Activated CD8-positive, alpha-beta memory T cell treated with anti-CD3 and anti-CD28 coated beads for 48 hours (primary cell): ENCODE measurements at regions not wholly inside any gene's neighbourhood (a gene's known extent, or its start where the extent isn't known, plus 50 kb on each side); places are given as distances from the start of the nearest gene placed in this dataset.

ENCODE experiments used
- DNase-seq, 3 experiments: peaks; one replicate each; pipeline ENCODE4 v3.0.0-alpha.2; 2020; ENCODE audit warnings: low read depth in 2 of 3, low spot score in 2 of 3

DNA sequence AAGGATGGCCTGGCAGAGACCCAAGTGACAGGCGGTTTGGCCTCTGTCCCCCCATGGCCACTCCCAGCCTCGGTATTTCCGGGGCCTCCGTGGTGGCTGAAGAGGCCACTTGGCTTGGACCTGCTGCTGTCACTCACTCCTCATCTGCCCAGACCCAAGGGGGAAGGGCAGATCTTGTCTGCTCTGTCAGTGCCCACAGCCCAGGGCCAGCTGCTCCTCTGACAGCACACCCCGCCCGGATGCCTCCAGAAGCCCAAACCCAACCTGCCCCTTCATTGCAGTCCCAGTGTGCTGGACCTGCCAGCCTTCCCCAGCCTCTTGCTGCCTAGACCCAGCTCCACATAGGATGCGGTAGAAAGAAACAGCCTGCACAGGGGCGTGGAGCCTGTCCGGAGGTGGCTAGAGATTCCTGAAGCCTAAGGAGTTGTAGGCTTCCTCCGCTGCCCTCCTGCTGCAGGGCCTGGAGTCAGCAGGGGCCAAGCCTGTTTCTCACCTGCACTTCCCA is 52.0 kb downstream of the MAGEF1 start:
- no peak for DNase-seq

DNA sequence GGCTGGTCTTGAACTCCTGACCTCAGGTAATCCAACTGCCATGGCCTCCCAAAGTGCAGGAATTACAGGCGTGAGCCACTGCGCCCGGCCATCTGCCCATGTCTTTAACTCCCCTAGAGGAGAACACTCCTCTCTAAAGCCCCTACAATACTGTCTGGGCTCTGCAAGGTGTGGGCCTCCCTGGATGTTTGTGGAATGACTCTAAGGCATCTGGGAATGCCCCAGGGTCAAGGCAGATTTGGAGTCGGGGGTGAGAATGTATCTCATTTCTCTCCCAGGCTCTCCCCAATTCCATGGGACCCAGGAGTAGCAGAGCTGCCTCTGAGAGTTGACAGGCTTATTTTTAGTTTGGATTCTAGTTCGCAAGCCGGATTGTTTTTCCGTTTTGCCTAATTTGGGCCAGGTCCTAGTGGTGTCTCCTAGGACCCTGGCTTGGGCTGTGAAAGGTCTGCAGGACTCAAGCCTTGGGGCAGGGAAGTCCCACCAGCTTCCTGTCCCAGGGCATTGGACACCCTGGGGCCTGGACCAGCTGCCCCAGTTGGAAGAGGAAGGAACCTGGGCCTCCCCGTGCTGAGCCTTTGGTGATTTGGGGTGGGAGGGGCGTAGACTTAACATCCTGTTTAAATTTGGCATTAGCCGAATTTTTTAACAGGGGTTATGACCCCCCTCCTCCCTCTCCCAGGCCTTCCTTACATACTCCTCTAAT is 53.5 kb downstream of the MAGEF1 start:
- no peak for DNase-seq

GRCh38 chr3:184656829-184657681 is 54.8 kb downstream of the MAGEF1 start:
- no peak for DNase-seq

DNA sequence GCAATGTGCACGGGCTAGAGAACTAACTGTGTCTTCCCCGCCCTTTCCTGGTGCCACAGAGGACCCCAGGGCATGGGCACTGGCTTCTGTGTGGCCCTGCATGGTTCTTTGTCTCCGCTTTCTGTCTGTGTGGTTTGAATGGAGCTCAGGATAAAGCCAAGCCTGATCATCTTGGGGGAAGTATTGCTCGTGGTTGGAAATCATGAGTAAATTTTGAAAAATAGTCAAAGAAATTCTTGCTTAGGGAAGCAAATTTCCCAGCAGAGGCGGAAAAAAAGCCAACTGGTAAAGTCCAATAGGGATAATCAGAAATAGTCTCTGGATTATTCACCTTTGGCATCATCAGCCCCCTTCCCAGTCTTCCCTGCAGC is 55.4 kb downstream of the MAGEF1 start:
- DNase-seq: no peak

DNA sequence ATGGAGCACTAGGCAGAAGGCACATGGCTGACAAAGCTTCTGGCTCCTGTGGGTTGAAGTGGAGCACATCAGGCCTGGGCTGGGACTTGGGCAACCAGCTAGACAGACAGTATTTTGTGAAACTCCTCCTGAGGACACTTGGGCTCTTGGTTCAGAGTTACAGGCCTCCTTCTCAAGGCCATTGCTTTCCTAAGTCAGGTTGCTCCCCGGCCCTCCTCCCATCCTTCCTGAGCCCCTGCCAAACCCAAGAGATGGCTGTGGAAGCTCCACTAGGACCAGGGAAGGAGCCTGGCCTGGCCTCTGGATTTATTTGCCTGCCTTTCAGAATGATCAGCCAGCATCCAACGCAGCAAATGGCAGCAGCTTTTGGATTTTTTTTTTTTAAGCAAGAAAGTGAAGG is 56.3 kb downstream of the MAGEF1 start:
- DNase-seq: no peak

- DNase-seq: no peak
These were observed 57.5 kb downstream of the MAGEF1 start for GRCh38 chr3:184654375-184654774.

GRCh38 chr3:184652465-184652864 is 59.4 kb downstream of the MAGEF1 start:
- no peak for DNase-seq

DNA sequence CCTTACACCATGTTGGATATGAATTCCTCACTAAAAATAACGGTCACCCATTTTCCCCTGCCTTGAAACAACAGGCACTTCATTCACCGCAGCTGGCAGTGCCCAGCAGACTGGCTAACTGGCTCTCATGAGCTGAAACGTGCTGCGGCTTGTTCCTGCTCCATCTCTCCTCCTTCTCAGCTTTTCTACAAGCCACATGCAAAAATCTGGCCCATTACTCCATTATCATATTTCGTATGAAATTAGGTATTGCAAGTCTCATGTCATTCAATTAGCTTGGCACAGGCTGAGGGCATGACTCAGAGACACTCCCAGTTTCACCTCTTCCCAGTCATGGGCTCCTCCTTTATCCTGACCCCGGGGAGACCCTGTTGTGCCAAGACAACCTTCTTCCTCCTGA is 60.0 kb downstream of the MAGEF1 start:
- no peak for DNase-seq

GRCh38 chr3:184648636-184649035 is 63.2 kb downstream of the MAGEF1 start:
- no peak for DNase-seq

- DNase-seq: no peak
These were observed 64.4 kb downstream of the MAGEF1 start for GRCh38 chr3:184647405-184647936.

DNA sequence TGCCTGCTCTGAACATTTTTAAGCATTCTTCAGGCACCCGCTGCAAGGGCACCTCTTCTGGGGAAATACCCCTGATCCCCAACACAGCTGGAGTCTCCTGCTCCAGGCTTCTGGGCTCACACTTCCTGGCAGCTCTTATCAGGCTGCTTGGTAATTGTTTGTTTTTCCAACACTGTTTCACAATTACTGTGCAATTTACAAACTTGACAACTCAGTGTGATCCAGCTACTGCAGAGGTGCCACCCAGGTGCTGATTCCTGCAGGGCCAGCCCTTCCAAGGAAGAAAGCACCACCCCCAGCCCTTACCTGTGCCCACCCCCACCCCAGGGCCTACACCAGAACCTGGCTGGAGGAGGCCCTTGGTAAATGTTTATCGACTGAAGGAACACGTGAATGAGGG is 66.5 kb downstream of the MAGEF1 start:
- DNase-seq: no peak

GRCh38 chr3:184643442-184643841 is 68.4 kb downstream of the MAGEF1 start:
- no peak for DNase-seq

DNA sequence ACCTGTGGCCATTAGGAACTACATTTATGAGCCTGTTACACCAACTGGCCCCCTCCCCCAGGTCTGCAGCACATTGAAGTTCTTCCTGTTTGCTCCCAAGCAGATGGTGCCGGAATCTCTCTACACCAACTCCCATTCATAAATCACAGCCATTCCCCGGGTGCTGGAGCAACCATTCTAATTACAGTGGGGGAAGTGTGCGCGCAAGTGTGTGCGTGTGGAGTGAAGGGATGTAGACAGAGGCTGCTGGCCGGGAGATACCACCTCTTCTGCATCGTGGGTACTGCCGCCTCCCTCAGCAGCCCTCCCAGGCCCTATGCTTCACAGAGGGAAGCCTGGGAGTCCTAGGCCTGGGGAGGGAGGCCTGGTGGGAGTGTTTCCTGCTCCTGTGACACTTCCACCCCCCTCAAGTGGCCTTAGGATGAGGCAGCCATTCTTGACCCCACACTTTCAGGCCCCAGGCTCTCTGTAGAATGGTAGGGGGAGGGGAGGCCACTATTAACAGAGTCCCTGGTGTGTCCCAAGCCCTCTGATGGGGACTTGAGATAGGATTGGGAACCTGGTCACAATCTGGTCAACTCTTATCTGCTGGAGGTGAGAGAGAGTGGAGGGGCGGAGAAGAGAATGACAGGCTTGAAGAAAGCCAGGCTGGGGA is 69.1 kb downstream of the MAGEF1 start:
- DNase-seq: no peak

- no peak for DNase-seq
These were observed 70.4 kb downstream of the MAGEF1 start for GRCh38 chr3:184641430-184641829.

GRCh38 chr3:184639351-184639750 is 72.5 kb downstream of the MAGEF1 start:
- no peak for DNase-seq

DNA sequence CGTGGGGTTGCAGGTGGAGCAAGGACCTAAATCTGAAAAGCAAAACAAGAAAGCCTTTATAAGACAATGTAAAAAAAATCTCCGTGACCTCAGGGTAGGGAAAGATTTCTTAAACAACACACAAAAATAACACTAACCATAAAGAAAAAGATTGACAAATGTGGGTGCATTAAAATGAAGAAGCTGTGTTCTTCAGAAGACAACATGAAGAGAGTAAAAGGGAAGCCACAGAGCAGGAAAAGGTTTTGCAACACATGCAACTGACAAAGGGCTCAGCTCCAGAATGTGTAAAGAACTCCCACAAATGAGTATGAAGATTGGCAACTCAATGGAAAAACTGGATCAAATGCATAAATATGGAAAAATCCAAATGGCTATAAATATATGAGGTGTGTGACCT is 74.2 kb downstream of the MAGEF1 start:
- no peak for DNase-seq

DNA sequence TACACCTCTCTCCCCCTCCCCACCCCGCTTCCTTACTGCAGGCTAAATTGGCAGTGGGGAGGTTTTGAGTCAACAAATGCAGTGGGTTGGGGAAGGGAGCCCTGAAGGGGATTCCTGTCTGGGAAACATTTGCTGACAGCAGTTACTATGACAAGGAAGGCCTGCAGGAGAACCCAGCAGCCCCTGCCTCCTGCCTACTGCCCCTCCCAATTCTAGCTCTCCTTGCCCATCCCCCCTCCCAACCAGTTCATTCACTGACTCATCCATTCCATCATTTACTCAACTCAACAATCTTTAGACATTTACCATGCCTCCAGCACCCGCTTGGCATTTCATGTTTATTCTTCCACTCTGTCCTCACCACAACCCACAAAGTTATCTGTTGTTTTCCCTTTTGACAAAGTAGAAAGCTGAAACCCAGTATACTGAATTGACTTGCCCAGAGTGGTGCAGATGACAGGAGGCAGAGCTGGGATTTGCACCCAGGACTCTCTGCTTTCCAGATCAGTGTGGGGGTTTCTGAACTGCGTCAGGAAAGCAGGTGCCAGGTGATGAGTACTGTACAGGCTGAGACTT is 75.0 kb downstream of the MAGEF1 start:
- DNase-seq: peak; percentile 10 to 14 (median 12)

DNA sequence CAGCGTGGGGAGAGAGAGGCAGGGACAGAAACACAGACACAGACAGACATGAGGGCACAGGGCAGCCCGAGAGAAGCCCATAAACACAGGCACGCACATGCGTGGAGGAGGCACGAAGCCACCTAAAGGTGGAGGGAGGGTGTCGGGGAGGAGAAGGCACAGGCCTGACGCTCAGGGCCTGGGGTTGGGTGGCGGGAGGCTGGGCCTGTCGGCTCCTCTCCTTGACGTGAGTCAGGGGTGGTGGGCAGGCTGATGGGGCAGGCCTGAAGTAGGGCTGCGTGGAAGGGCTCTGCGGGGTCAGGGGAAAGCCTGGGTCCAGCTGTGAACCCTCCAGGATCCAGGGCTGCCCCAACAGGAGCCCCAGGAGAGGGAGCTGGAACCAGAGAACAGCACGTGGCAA is 74.2 kb downstream of the EPHB3 start:
- DNase-seq: no peak

DNA sequence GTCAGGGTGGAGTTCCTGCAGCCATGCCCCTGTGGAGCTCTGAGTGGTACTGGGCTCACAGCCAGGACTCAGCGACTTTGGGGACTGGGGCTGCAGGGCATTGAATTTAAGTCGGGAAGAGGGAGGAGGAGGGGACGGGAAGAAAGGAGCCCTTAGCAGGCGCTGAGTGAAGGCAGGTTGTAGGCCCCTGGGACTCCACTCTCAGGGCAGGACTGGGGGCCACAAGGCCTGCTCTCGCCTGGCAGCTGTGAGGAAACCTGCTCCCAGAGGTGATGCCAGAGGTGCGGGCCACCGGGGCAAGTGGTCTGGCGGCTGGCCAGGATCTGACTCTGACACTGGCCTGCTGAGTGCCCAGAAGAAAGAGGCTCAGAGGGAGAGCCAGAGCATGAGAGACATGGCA is 73.5 kb downstream of the EPHB3 start:
- DNase-seq: no peak

- DNase-seq: no peak
These were observed 71.6 kb downstream of the EPHB3 start for GRCh38 chr3:184633237-184633579.

DNA sequence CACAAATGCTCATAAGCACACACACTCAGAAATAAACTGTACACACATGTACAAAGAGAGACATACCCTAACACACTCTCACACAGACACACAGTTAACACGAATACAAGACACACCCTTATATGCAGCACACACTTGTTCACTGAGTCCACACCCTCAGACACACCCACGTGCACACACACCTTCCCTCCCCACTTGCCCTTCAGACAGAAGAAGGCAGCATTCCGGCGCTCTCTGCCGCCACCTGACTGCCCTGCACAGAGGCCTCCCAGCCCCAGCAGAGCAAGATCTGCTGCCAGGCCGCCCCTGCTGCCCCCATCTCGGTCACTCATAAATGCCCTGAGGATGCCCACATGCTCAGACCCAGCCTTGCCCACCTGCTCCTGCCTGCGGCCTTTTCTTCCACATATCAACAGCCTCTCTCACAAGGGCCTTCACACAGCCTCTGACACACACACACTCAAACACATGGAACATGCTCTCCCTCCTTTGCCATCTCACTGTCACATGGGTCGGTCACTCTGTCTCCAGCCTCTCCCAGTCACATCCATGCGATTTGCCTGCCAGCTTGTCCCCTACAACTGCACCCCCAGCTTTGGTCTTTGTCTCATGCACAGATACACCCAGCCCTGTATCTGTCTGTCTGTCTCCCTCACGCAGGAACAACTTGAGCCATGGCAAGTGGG is 71.1 kb downstream of the EPHB3 start:
- no peak for DNase-seq
